Epidermal melanocyte (primary cell): ENCODE measurements at regions not wholly inside any gene's neighbourhood (a gene's known extent, or its start where the extent isn't known, plus 50 kb on each side); places are given as distances from the start of the nearest gene placed in this dataset.

Source experiments
- DNase-seq: peaks from one replicate; pipeline ENCODE4 v3.0.0; 2011; ENCODE audit warnings: low spot score; ENCODE audit not compliant: insufficient read length

GRCh38 chr4:20302336-20302735 lies 50.6 kb downstream of the SLIT2 start:
- DNase-seq: no peak

GRCh38 chr4:20305976-20306375 lies 54.3 kb downstream of the SLIT2 start:
- DNase-seq: no peak

GRCh38 chr4:20311856-20312255 lies 60.2 kb downstream of the SLIT2 start:
- DNase-seq: no peak

GRCh38 chr4:20313237-20314030 lies 61.7 kb downstream of the SLIT2 start:
- DNase-seq: no peak

GRCh38 chr4:20317424-20317985 lies 65.8 kb downstream of the SLIT2 start:
- no peak for DNase-seq

- DNase-seq: no peak
These were observed 66.5 kb downstream of the SLIT2 start for GRCh38 chr4:20318001-20318908.

GRCh38 chr4:20318909-20319277 lies 67.2 kb downstream of the SLIT2 start:
- no peak for DNase-seq

- DNase-seq: no peak
These were observed 68.3 kb downstream of the SLIT2 start for GRCh38 chr4:20319825-20320612.

- DNase-seq: no peak
These were observed 72.3 kb downstream of the SLIT2 start for GRCh38 chr4:20323991-20324390.

- no peak for DNase-seq
These were observed 74.8 kb downstream of the SLIT2 start for GRCh38 chr4:20326460-20326859.

GRCh38 chr4:20326977-20327376 lies 75.3 kb downstream of the SLIT2 start:
- no peak for DNase-seq

- DNase-seq: no peak
These were observed 76.1 kb downstream of the SLIT2 start for GRCh38 chr4:20327808-20328207.

GRCh38 chr4:20331642-20332041 lies 79.9 kb downstream of the SLIT2 start:
- no peak for DNase-seq

- no peak for DNase-seq
These were observed 81.5 kb downstream of the SLIT2 start for GRCh38 chr4:20333141-20333715.

GRCh38 chr4:20337261-20337664 lies 85.6 kb downstream of the SLIT2 start:
- no peak for DNase-seq

GRCh38 chr4:20338841-20339240 lies 87.1 kb downstream of the SLIT2 start:
- no peak for DNase-seq

- DNase-seq: no peak
These were observed 89.5 kb downstream of the SLIT2 start for GRCh38 chr4:20341134-20341738.

GRCh38 chr4:20347531-20347930 lies 95.8 kb downstream of the SLIT2 start:
- DNase-seq: no peak

- DNase-seq: no peak
These were observed 96.7 kb downstream of the SLIT2 start for GRCh38 chr4:20348411-20348810.

- DNase-seq: no peak
These were observed 99.9 kb downstream of the SLIT2 start for GRCh38 chr4:20351360-20352162.
